HUES48 (cell line): ENCODE measurements at regions not wholly inside any gene's neighbourhood (a gene's known extent, or its start where the extent isn't known, plus 50 kb on each side); places are given as distances from the start of the nearest gene placed in this dataset.
"Not testable (repeated sequence)": the region's sequence is repeated elsewhere in the genome, so short reads cannot be mapped to it uniquely, and the experiment has no call there.

Source experiments
- H3K27ac ChIP-seq: one replicate; pipeline ENCODE4 v1.7.0; 2013; ENCODE audit warnings: low read depth, low read length, inconsistent platforms
- H3K27me3 ChIP-seq: 2 replicates; pipeline ENCODE4 v1.6.1; 2013; ENCODE audit warnings: mild to moderate bottlenecking, low read length; ENCODE audit not compliant: control insufficient read depth, insufficient read depth
- H3K36me3 ChIP-seq: 2 replicates; pipeline ENCODE4 v1.6.1; 2013; ENCODE audit warnings: low read length; ENCODE audit not compliant: control insufficient read depth, insufficient read depth
- H3K4me1 ChIP-seq: 2 replicates; pipeline ENCODE4 v1.6.1; 2013; ENCODE audit warnings: mild to moderate bottlenecking, low read length; ENCODE audit not compliant: control insufficient read depth, insufficient read depth
- H3K4me3 ChIP-seq: 2 replicates; pipeline ENCODE4 v1.5.1; 2013; ENCODE audit warnings: mild to moderate bottlenecking, low read depth, low read length
- H3K9ac ChIP-seq: 2 replicates; pipeline ENCODE4 v1.6.1; 2013; ENCODE audit warnings: mild to moderate bottlenecking, low read depth, low read length, moderate library complexity
- H3K9me3 ChIP-seq: 2 replicates; pipeline ENCODE4 v1.6.1; 2013; ENCODE audit warnings: low read length; ENCODE audit not compliant: control insufficient read depth, insufficient read depth

- H3K4me3 ChIP-seq = no peak overlapping the region
- H3K27ac ChIP-seq = peak overlapping the region; percentile 47
- H3K4me1 ChIP-seq = peaks cover 14% of the 10 kb centered on the region
Measured at GRCh38 chr3:188002626-188003138, 151.3 kb upstream of the LPP start.

GRCh38 chr3:188003188-188004171 lies 150.5 kb upstream of the LPP start:
- Histone ChIP-seq H3K36me3 (no peaks in the 10 kb centered on the region), H3K9me3 (no peaks in the 10 kb centered on the region), H3K4me1 (peaks cover 14% of the 10 kb centered on the region), H3K9ac (no peak overlapping the region), H3K27ac (peak overlapping the region; percentile 47), H3K27me3 (no peaks in the 10 kb centered on the region; the same call in 1 of the 2 replicates), H3K4me3 (no peak overlapping the region)

More at GRCh38 chr3:188002626-188003138, 151.3 kb upstream of the LPP start:
- no peak overlapping the region for H3K9ac ChIP-seq
- no peaks in the 10 kb centered on the region for H3K36me3 ChIP-seq
- no peaks in the 10 kb centered on the region for H3K9me3 ChIP-seq
- H3K27me3 ChIP-seq = no peaks in the 10 kb centered on the region; the same call in 1 of the 2 replicates

- Histone ChIP-seq H3K36me3 (no peaks in the 10 kb centered on the region), H3K27me3 (no peaks in the 10 kb centered on the region), H3K9ac (no peak overlapping the region), H3K4me3 (no peak overlapping the region), H3K27ac (no peak overlapping the region), H3K9me3 (no peaks in the 10 kb centered on the region; the same call in 1 of the 2 replicates), H3K4me1 (peaks cover 8% of the 10 kb centered on the region; the same call in 1 of the 2 replicates)
Measured at GRCh38 chr3:188006726-188007393, 147.1 kb upstream of the LPP start.

GRCh38 chr3:188007897-188008296 lies 146.1 kb upstream of the LPP start:
- H3K27ac ChIP-seq = no peak overlapping the region
- H3K4me3 ChIP-seq = no peak overlapping the region
- H3K36me3 ChIP-seq = no peaks in the 10 kb centered on the region
- no peaks in the 10 kb centered on the region for H3K27me3 ChIP-seq
- H3K9ac ChIP-seq = no peak overlapping the region
- peaks cover 7% of the 10 kb centered on the region; the same call in 1 of the 2 replicates for H3K4me1 ChIP-seq
- H3K9me3 ChIP-seq = no peaks in the 10 kb centered on the region; the same call in 1 of the 2 replicates

GRCh38 chr3:188008582-188009213 lies 145.3 kb upstream of the LPP start:
- Histone ChIP-seq H3K9ac (no peak overlapping the region), H3K27ac (no peak overlapping the region), H3K4me1 (no peaks in the 10 kb centered on the region)

GRCh38 chr3:188010478-188010877 lies 143.5 kb upstream of the LPP start:
- H3K36me3 ChIP-seq = no peaks in the 10 kb centered on the region
- no peak overlapping the region for H3K4me3 ChIP-seq
- H3K4me1 ChIP-seq = no peaks in the 10 kb centered on the region
- no peak overlapping the region for H3K9ac ChIP-seq
- no peak overlapping the region for H3K27ac ChIP-seq
- H3K27me3 ChIP-seq = no peaks in the 10 kb centered on the region
- no peaks in the 10 kb centered on the region; the same call in 1 of the 2 replicates for H3K9me3 ChIP-seq

More at GRCh38 chr3:188008582-188009213, 145.3 kb upstream of the LPP start:
- H3K9me3 ChIP-seq = no peaks in the 10 kb centered on the region; the same call in 1 of the 2 replicates
- H3K27me3 ChIP-seq = no peaks in the 10 kb centered on the region
- H3K4me3 ChIP-seq = no peak overlapping the region
- no peaks in the 10 kb centered on the region for H3K36me3 ChIP-seq

GRCh38 chr3:188019727-188020126 lies 134.2 kb upstream of the LPP start:
- no peak overlapping the region for H3K9ac ChIP-seq
- no peaks in the 10 kb centered on the region for H3K27me3 ChIP-seq
- H3K9me3 ChIP-seq = 0 out of 2 replicates have a peak, but pooled peaks cover 3% of the 10 kb centered on the region
- H3K27ac ChIP-seq = no peak overlapping the region
- no peaks in the 10 kb centered on the region for H3K36me3 ChIP-seq
- no peaks in the 10 kb centered on the region; the same call in 1 of the 2 replicates for H3K4me1 ChIP-seq
- H3K4me3 ChIP-seq = no peak overlapping the region

GRCh38 chr3:188021041-188021440 lies 132.9 kb upstream of the LPP start:
- Histone ChIP-seq H3K9ac (no peak overlapping the region), H3K4me1 (no peaks in the 10 kb centered on the region; the same call in 1 of the 2 replicates), H3K9me3 (0 out of 2 replicates have a peak, but pooled peaks cover 3% of the 10 kb centered on the region), H3K27me3 (no peaks in the 10 kb centered on the region), H3K4me3 (no peak overlapping the region), H3K27ac (no peak overlapping the region), H3K36me3 (no peaks in the 10 kb centered on the region)

- Histone ChIP-seq H3K4me3 (no peak overlapping the region), H3K36me3 (no peaks in the 10 kb centered on the region), H3K27me3 (no peaks in the 10 kb centered on the region), H3K9me3 (0 out of 2 replicates have a peak, but pooled peaks cover 3% of the 10 kb centered on the region), H3K4me1 (no peaks in the 10 kb centered on the region; the same call in 1 of the 2 replicates), H3K9ac (no peak overlapping the region), H3K27ac (no peak overlapping the region)
Measured at GRCh38 chr3:188021502-188022040, 132.4 kb upstream of the LPP start.

- not testable (repeated sequence) for H3K27me3 ChIP-seq, H3K36me3 ChIP-seq, H3K4me1 ChIP-seq, H3K9me3 ChIP-seq, H3K27ac ChIP-seq, H3K9ac ChIP-seq, H3K4me3 ChIP-seq
Measured at GRCh38 chr3:188022902-188023301, 131.1 kb upstream of the LPP start.
